K562 (cell line): ENCODE measurements at regions not wholly inside any gene's neighbourhood (a gene's known extent, or its start where the extent isn't known, plus 50 kb on each side); places are given as distances from the start of the nearest gene placed in this dataset.

Experiments used
- ATAC-seq: fragments of 200-7000 bp; cut with Tn5 transposase; 3 replicates; pipeline ENCODE4 v1.9.1; 2020; ENCODE audit warnings: moderate library complexity
- BruUV-seq: library from RNA; stranded (reverse); fragments of 400-500 nt; replicated peaks from 2 replicates; lab custom pipeline; 2021; lab: Mats Ljungman, UMichigan
- CTCF ChIA-PET: fragments of 300-600 bp; formaldehyde crosslinking; extraction: SDS; loops from one replicate; lab custom pipeline; 2021; ENCODE audit warnings: low intra/inter-chr PET ratio; lab: Yijun Ruan, JAX
- POLR2A ChIA-PET: fragments of 300-600, 350-650 bp; sonication (Branson Sonifier 250); formaldehyde crosslinking; extraction: SDS; loops from one replicate; lab custom pipeline; 2021; ENCODE audit warnings: antibody characterized with exemption, inconsistent platforms; lab: Yijun Ruan, JAX
- DNase-seq, 4 experiments: peaks; one replicate each; pipeline versions ENCODE4 v3.0.0 to v3.0.0-alpha.2; 2011 to 2018; ENCODE audit warnings: low spot score in 3 of 4, mixed read lengths in 3 of 4; ENCODE audit errors: extremely low read depth in 1 of 4
- FAIRE-seq: peaks from 2 replicates; lab custom pipeline; 2011; peaks lifted over from hg19 to GRCh38; lab: Jason Lieb, UNC
- H2AFZ ChIP-seq: 2 replicates; pipeline ENCODE4 v1.6.0; 2011; ENCODE audit warnings: low read depth, low read length, control low read depth, inconsistent platforms
- H3K27ac ChIP-seq: fragments of 200-600 bp; 3 replicates; pipeline ENCODE4 v1.8.0; 2011; ENCODE audit warnings: low read depth, mild to moderate bottlenecking, control low read depth, inconsistent platforms, low read length, moderate library complexity, mixed read lengths; ENCODE audit errors: extremely low read depth
- H3K27me3 ChIP-seq, 2 experiments: fragments of 300-600 bp in 1 of 2; 2 replicates in 1 of 2; 3 replicates in 1 of 2; pipeline versions ENCODE4 v1.6.0 to v1.8.0; 2011; ENCODE audit warnings: inconsistent platforms in 2 of 2, low read length in 2 of 2, mild to moderate bottlenecking in 1 of 2, mixed read lengths in 1 of 2, moderate library complexity in 1 of 2; ENCODE audit not compliant: control insufficient read depth in 2 of 2, insufficient read depth in 2 of 2
- H3K36me3 ChIP-seq: fragments of 300-600 bp; 3 replicates; pipeline ENCODE4 v1.8.0; 2011; ENCODE audit warnings: mild to moderate bottlenecking, low read length, inconsistent platforms; ENCODE audit not compliant: control insufficient read depth, insufficient read depth
- H3K4me1 ChIP-seq, 2 experiments: fragments of 200-600 bp in 1 of 2; replicated peaks in 1 of 2; 2 replicates in 1 of 2; 3 replicates in 1 of 2; pipeline versions ENCODE4 v1.5.1 to v1.8.0; 2011; ENCODE audit warnings: inconsistent platforms in 2 of 2, low read length in 2 of 2, mild to moderate bottlenecking in 1 of 2, mixed read lengths in 1 of 2, moderate library complexity in 1 of 2; ENCODE audit not compliant: control insufficient read depth in 2 of 2, insufficient read depth in 2 of 2
- H3K4me2 ChIP-seq: 2 replicates; pipeline ENCODE4 v1.6.1; 2011; ENCODE audit warnings: low read length, control low read depth, inconsistent platforms, mixed read lengths; ENCODE audit not compliant: insufficient read depth
- H3K4me3 ChIP-seq: fragments of 200-600 bp; sonication (generic), shearing (Covaris generic); 2 replicates; pipeline ENCODE4 v1.5.1; 2016; ENCODE audit warnings: control low read depth, inconsistent platforms
- H3K79me2 ChIP-seq: fragments of 200-600 bp; 3 replicates; pipeline ENCODE4 v1.8.0; 2011; ENCODE audit warnings: low read length, inconsistent platforms; ENCODE audit not compliant: control insufficient read depth, insufficient read depth
- H3K9ac ChIP-seq, 2 experiments: 2 replicates each; pipeline versions ENCODE4 v1.6.0 to v1.6.1; 2011; ENCODE audit warnings: low read depth in 2 of 2, low read length in 2 of 2, control low read depth in 1 of 2, inconsistent platforms in 1 of 2, mild to moderate bottlenecking in 1 of 2, mixed read lengths in 1 of 2; ENCODE audit not compliant: insufficient read depth in 1 of 2
- H3K9me1 ChIP-seq: one replicate; pipeline ENCODE4 v1.6.0; 2011; ENCODE audit warnings: inconsistent platforms, mild to moderate bottlenecking, low read length, moderate library complexity; ENCODE audit not compliant: control insufficient read depth, insufficient read depth
- H3K9me3 ChIP-seq: replicated peaks from 2 replicates; pipeline ENCODE4 v1.5.1; 2011; ENCODE audit warnings: low read depth, low read length, inconsistent platforms; ENCODE audit not compliant: control insufficient read depth, insufficient read depth
- H4K20me1 ChIP-seq: replicated peaks from 2 replicates; pipeline ENCODE4 v1.6.1; 2011; ENCODE audit warnings: low read length, inconsistent platforms, mixed read lengths; ENCODE audit not compliant: control insufficient read depth, insufficient read depth
- ADNP ChIP-seq: fragments of 200-800 bp; sonication (Bioruptor generic); IDR thresholded peaks from 2 replicates; pipeline ENCODE4 v1.6.1; 2016; ENCODE audit warnings: missing genetic modification characterization, missing compliant biosample characterization
- C11orf30 ChIP-seq: fragments of 450-650 bp; IDR thresholded peaks from 2 replicates; pipeline ENCODE4 v1.6.1; 2016; ENCODE audit warnings: low read depth, mild to moderate bottlenecking
- CHCHD3 ChIP-seq: fragments of 250-450 bp; sonication (Bioruptor Pico); IDR thresholded peaks from 2 replicates; pipeline ENCODE4 v2.1.2; 2022; ENCODE audit warnings: mild to moderate bottlenecking
- ETS2 ChIP-seq: IDR thresholded peaks from 2 replicates; pipeline ENCODE4 v1.6.1; 2016; ENCODE audit warnings: borderline replicate concordance, missing genetic modification characterization, mild to moderate bottlenecking, moderate library complexity, missing compliant biosample characterization; ENCODE audit not compliant: poor library complexity, severe bottlenecking
- RHOXF2B ChIP-seq: fragments of 250-450 bp; sonication (Bioruptor Pico); conservative IDR thresholded peaks from 2 replicates; pipeline ENCODE4 v1.5.1; 2021
- SOX6 ChIP-seq: fragments of 450-650 bp; IDR thresholded peaks from 2 replicates; pipeline ENCODE4 v1.6.1; 2014; ENCODE audit warnings: mild to moderate bottlenecking
- TBL1XR1 ChIP-seq, 2 experiments: IDR thresholded peaks; 2 replicates each; pipeline ENCODE4 v1.6.1; 2012; ENCODE audit warnings: improper control_type of control experiment in 2 of 2, low read length in 2 of 2, mild to moderate bottlenecking in 1 of 2
- TOE1 ChIP-seq, 2 experiments: fragments of 450-650 bp in 1 of 2; sonication (generic) in 1 of 2; formaldehyde crosslinking in 1 of 2; IDR thresholded peaks; 2 replicates each; pipeline versions ENCODE4 v1.7.1 to v1.8.0; 2016 to 2022; ENCODE audit warnings: borderline replicate concordance in 2 of 2, mild to moderate bottlenecking in 2 of 2, antibody characterized with exemption in 1 of 2, inconsistent platforms in 1 of 2, low read depth in 1 of 2, missing genetic modification reagents in 1 of 2, moderate library complexity in 1 of 2
- ZNF239 ChIP-seq: fragments of 250-450 bp; sonication (Bioruptor Pico); IDR thresholded peaks from 2 replicates; pipeline ENCODE4 v1.4.0; 2020; ENCODE audit warnings: mild to moderate bottlenecking
- ZNF436 ChIP-seq: fragments of 250-450, 450-650 bp; sonication (Bioruptor Pico); formaldehyde crosslinking; IDR thresholded peaks from 2 replicates; pipeline ENCODE4 v1.7.0; 2020; ENCODE audit warnings: mild to moderate bottlenecking
- in situ Hi-C: fragments of 300-500 bp; cut with MboI; formaldehyde crosslinking; loops from 4 replicates; pipeline ENCODE4 v1.15.0; 2018; ENCODE audit warnings: inconsistent platforms, mixed read lengths
- intact Hi-C: fragments of 100-400 bp; cut with micrococcal nuclease; formaldehyde crosslinking; loops from 2 replicates; pipeline ENCODE4 v1.14.2; 2022
- TF ChIP-seq, protein P1 (sequence below): IDR thresholded peaks from 2 replicates; pipeline ENCODE4 v1.6.1; 2016; ENCODE audit warnings: missing genetic modification characterization, missing compliant biosample characterization
- TF ChIP-seq, protein P2 (sequence below): fragments of 450-650 bp; IDR thresholded peaks from 2 replicates; pipeline ENCODE4 v1.6.1; 2016

DNA sequence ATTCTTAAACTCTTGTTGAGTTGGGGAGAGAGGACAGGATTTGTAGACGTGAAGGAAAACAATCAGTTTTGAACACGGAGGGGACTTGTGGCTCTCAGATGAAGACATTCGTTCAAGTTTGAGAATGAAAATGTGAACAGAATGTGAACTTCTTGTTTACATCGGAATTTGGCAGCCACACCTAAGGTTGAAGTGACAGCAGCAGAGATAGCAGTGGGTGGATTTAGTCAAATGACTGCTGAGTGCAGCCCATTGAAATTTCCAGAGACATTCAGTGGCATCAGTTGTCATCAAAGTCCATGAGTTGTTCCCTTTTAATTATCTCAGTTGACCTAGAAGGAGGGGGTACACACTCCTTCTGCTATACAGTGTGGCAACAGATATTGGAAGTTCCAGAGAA, 280.0 kb downstream of the SEMA3D start (continued):
- TF ChIP-seq CHCHD3 (CRISPR knock-in tag) (no peak), C11orf30 (no peak), SOX6 (no peak)
- TF ChIP-seq, protein P1, sequence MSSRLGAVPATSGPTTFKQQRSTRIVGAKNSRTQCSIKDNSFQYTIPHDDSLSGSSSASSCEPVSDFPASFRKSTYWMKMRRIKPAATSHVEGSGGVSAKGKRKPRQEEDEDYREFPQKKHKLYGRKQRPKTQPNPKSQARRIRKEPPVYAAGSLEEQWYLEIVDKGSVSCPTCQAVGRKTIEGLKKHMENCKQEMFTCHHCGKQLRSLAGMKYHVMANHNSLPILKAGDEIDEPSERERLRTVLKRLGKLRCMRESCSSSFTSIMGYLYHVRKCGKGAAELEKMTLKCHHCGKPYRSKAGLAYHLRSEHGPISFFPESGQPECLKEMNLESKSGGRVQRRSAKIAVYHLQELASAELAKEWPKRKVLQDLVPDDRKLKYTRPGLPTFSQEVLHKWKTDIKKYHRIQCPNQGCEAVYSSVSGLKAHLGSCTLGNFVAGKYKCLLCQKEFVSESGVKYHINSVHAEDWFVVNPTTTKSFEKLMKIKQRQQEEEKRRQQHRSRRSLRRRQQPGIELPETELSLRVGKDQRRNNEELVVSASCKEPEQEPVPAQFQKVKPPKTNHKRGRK (tag) = no peak
- TF ChIP-seq, protein P2, sequence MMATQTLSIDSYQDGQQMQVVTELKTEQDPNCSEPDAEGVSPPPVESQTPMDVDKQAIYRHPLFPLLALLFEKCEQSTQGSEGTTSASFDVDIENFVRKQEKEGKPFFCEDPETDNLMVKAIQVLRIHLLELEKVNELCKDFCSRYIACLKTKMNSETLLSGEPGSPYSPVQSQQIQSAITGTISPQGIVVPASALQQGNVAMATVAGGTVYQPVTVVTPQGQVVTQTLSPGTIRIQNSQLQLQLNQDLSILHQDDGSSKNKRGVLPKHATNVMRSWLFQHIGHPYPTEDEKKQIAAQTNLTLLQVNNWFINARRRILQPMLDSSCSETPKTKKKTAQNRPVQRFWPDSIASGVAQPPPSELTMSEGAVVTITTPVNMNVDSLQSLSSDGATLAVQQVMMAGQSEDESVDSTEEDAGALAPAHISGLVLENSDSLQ = peak; percentile 34; the same call in 1 of the 2 replicates

DNA sequence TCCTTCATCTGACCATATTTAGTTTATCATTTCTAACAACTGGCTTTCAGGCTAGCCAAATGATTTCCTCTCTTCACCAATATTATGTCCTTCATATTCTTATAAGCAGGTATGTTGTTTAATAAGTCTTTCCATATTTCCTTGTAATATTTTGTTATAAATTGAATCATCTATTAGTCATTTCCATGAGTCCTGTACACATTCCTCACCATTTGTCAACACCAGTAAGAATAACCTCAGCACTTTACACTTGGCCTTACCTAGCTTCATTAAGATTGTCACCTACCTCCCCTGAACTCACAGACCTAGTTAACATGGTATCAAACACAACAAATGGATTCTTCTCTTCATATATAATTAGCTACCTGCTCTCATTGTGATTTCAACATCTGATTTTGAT, 282.3 kb downstream of the SEMA3D start:
- intact Hi-C loops = no loop called here
- no TSS peak for BruUV-seq
- POLR2A ChIA-PET = no interaction called here

More for the DNA sequence above, 282.3 kb downstream of the SEMA3D start:
- H3K79me2 ChIP-seq = no peaks in the 10 kb centered on the region
- H3K9me1 ChIP-seq = no peaks in the 10 kb centered on the region
- H3K4me3 ChIP-seq = no peak overlapping the region
- FAIRE-seq (no peak), DNase-seq (no peak), ATAC-seq (no peak)
- H3K4me1 ChIP-seq = peaks cover 0 to 8% of the 10 kb centered on the region in 2 experiments; a peak in 1 of 5 replicates
- no peak overlapping the region for H2AFZ ChIP-seq
- no peaks in the 10 kb centered on the region for H4K20me1 ChIP-seq
- in situ Hi-C loops = no loop called here
- H3K4me2 ChIP-seq = no peak overlapping the region
- H3K36me3 ChIP-seq = no peaks in the 10 kb centered on the region
- H3K27ac ChIP-seq = no peak overlapping the region
- no peak overlapping the region for H3K9ac ChIP-seq
- no peaks in the 10 kb centered on the region for H3K9me3 ChIP-seq
- CTCF ChIA-PET = no interaction called here
- no peaks in the 10 kb centered on the region for H3K27me3 ChIP-seq
- TF ChIP-seq ETS2 (tag) (no peak), TBL1XR1 (IDR thresholded peaks at IDR 0.05; ENCODE audit: low read length in 2 of 2) (no peak), ZNF239 (no peak), RHOXF2B (CRISPR knock-in tag) (no peak), ADNP (tag) (no peak), ZNF436 (CRISPR knock-in tag) (no peak), TOE1 (IDR thresholded peaks at IDR 0.05; ENCODE audit: borderline replicate concordance) (no peak), TOE1 (CRISPR knock-in tag; IDR thresholded peaks at IDR 0.05; ENCODE audit: borderline replicate concordance, low read depth) (no peak)
